BE2C (cell line): ENCODE measurements at regions not wholly inside any gene's neighbourhood (a gene's known extent, or its start where the extent isn't known, plus 50 kb on each side); places are given as distances from the start of the nearest gene placed in this dataset.

Experiments used
- DNase-seq: peaks from one replicate; pipeline ENCODE4 v3.0.0-alpha.2; 2020
- H3K27me3 ChIP-seq: fragments of 250-450 bp; sonication (Bioruptor Pico); 2 replicates; pipeline ENCODE4 v1.5.1; 2020; ENCODE audit warnings: mild to moderate bottlenecking
- H3K36me3 ChIP-seq: fragments of 250-450 bp; sonication (Bioruptor Pico); 2 replicates; pipeline ENCODE4 v1.5.1; 2020; ENCODE audit warnings: mild to moderate bottlenecking
- H3K4me1 ChIP-seq: fragments of 250-450 bp; sonication (Bioruptor Pico); 2 replicates; pipeline ENCODE4 v1.5.1; 2020
- H3K4me3 ChIP-seq: 2 replicates; pipeline ENCODE4 v1.5.1; 2011; ENCODE audit warnings: low read depth, low read length
- H3K9me3 ChIP-seq: fragments of 250-450 bp; sonication (Bioruptor Pico); 2 replicates; pipeline ENCODE4 v1.5.1; 2020
- CTCF ChIP-seq: IDR thresholded peaks from 2 replicates; pipeline ENCODE4 v1.5.1; 2012; ENCODE audit warnings: mild to moderate bottlenecking, low read depth, low read length

- no peaks in the 10 kb centered on the region for H3K36me3 ChIP-seq
- no peaks in the 10 kb centered on the region; the same call in 1 of the 2 replicates for H3K4me1 ChIP-seq
- no peak overlapping the region for H3K4me3 ChIP-seq
- no peaks in the 10 kb centered on the region for H3K27me3 ChIP-seq
- DNase-seq, result no peak
- no peak for TF ChIP-seq CTCF
- H3K9me3 ChIP-seq, result no peaks in the 10 kb centered on the region
Observed at GRCh38 chrX:10794203-10794630, 173.8 kb upstream of the MID1 start.

DNA sequence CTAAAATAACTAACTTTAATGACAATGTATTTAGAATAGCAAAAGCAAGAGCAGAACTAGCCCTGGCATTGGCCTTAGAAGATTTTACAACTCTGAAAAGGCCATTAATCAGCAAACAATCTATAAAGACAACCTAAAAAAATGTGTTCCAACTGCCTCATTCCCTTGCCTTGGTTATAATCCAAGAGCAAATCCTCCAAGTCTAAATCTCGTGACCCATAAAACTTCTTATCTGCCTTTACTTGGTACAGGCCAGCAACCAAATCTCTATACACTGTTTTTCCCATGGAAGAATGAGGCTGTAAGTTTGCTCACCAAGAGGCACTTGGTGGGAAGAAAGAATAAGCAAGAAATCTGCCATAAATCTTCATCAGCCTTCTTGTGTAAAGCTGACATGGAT, 175.3 kb upstream of the MID1 start:
- no peaks in the 10 kb centered on the region for H3K27me3 ChIP-seq
- H3K4me1 ChIP-seq, result no peaks in the 10 kb centered on the region; the same call in 1 of the 2 replicates
- H3K9me3 ChIP-seq, result no peaks in the 10 kb centered on the region
- H3K36me3 ChIP-seq, result no peaks in the 10 kb centered on the region
- no peak overlapping the region for H3K4me3 ChIP-seq
- no peak for TF ChIP-seq CTCF
- no peak for DNase-seq

- no peaks in the 10 kb centered on the region for H3K9me3 ChIP-seq
- peak; percentile 7 for DNase-seq
- H3K4me1 ChIP-seq, result no peaks in the 10 kb centered on the region; the same call in 1 of the 2 replicates
- no peak for TF ChIP-seq CTCF
- no peak overlapping the region; the same call in 1 of the 2 replicates for H3K4me3 ChIP-seq
- no peaks in the 10 kb centered on the region for H3K27me3 ChIP-seq
- no peaks in the 10 kb centered on the region for H3K36me3 ChIP-seq
Observed at GRCh38 chrX:10797466-10797865, 177.1 kb upstream of the MID1 start.

DNA sequence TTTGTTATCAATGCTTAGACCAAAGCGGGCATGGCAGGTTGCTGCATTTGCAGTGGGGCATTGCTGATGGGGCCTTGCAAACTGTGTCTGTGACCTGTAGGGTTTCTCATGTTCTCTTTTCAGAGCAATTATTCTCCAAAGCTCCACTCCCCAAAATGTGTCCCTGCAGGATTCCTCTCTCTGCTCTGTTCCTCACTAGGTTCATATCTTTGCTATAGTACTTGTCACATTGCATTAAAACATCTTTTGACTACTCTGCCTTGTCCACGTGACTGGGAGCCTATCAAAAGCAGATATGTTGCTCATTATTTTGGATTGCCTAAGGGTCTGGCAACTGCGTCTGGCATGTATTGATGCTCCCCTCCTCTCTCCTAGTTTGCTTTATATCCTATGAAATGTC, 177.7 kb upstream of the MID1 start:
- Histone ChIP-seq H3K4me1 (no peaks in the 10 kb centered on the region; the same call in 1 of the 2 replicates), H3K4me3 (peak overlapping the region; percentile 2; the same call in 1 of the 2 replicates), H3K36me3 (no peaks in the 10 kb centered on the region), H3K9me3 (no peaks in the 10 kb centered on the region), H3K27me3 (no peaks in the 10 kb centered on the region)
- DNase-seq, result peak; percentile 48
- TF ChIP-seq CTCF, result no peak

GRCh38 chrX:10800796-10801195, 180.4 kb upstream of the MID1 start:
- TF ChIP-seq CTCF, result no peak
- Histone ChIP-seq H3K4me1 (no peaks in the 10 kb centered on the region; the same call in 1 of the 2 replicates), H3K36me3 (no peaks in the 10 kb centered on the region), H3K9me3 (no peaks in the 10 kb centered on the region), H3K27me3 (no peaks in the 10 kb centered on the region), H3K4me3 (no peak overlapping the region)
- DNase-seq, result no peak

- Histone ChIP-seq H3K36me3 (no peaks in the 10 kb centered on the region), H3K27me3 (no peaks in the 10 kb centered on the region), H3K4me1 (no peaks in the 10 kb centered on the region), H3K9me3 (no peaks in the 10 kb centered on the region), H3K4me3 (no peak overlapping the region)
- TF ChIP-seq CTCF, result no peak
- no peak for DNase-seq
Observed at GRCh38 chrX:10811111-10811510, 190.7 kb upstream of the MID1 start.
